HepG2 (cell line): ENCODE measurements at regions not wholly inside any gene's neighbourhood (a gene's known extent, or its start where the extent isn't known, plus 50 kb on each side); places are given as distances from the start of the nearest gene placed in this dataset.
A peak's percentile ranks its signal among the peaks of the same experiment; 100 is the strongest.

Source experiments
- ARNT2 ChIP-seq: sonication (generic); formaldehyde crosslinking; IDR thresholded peaks from 2 replicates; pipeline ENCODE4 v1.8.0; 2022; ENCODE audit warnings: mild to moderate bottlenecking, low read depth, missing genetic modification reagents, moderate library complexity
- CREM ChIP-seq, 2 experiments: sonication (generic) in 1 of 2; formaldehyde crosslinking in 1 of 2; IDR thresholded peaks; 2 replicates each; pipeline versions ENCODE4 v1.4.0 to v1.6.1; 2016 to 2020; ENCODE audit warnings: antibody characterized with exemption in 1 of 2, mild to moderate bottlenecking in 1 of 2, missing genetic modification reagents in 1 of 2
- FOXP1 ChIP-seq, 2 experiments: fragments of 450-650 bp in 1 of 2; IDR thresholded peaks; 2 replicates each; pipeline ENCODE4 v1.6.1; 2017 to 2018; ENCODE audit warnings: antibody characterized with exemption in 1 of 2
- HDAC2 ChIP-seq: sonication (generic); formaldehyde crosslinking; IDR thresholded peaks from 2 replicates; pipeline ENCODE4 v1.4.0; 2020; ENCODE audit warnings: missing genetic modification reagents
- HNF1A ChIP-seq, 2 experiments: sonication (generic) in 1 of 2; formaldehyde crosslinking in 1 of 2; IDR thresholded peaks; 2 replicates each; pipeline versions ENCODE4 v1.4.0 to v1.6.1; 2016 to 2020; ENCODE audit warnings: borderline replicate concordance in 1 of 2, low read depth in 1 of 2, mild to moderate bottlenecking in 1 of 2, missing genetic modification reagents in 1 of 2
- HNF4A ChIP-seq: sonication (generic); formaldehyde crosslinking; IDR thresholded peaks from 2 replicates; pipeline ENCODE4 v1.4.0; 2020; ENCODE audit warnings: missing genetic modification reagents
- MAFK ChIP-seq, 2 experiments: IDR thresholded peaks in 1 of 2; conservative IDR thresholded peaks in 1 of 2; 2 replicates each; pipeline ENCODE4 v1.6.1; 2011; ENCODE audit warnings: improper control_type of control experiment in 2 of 2, low read length in 2 of 2
- MEF2D ChIP-seq: sonication (generic); formaldehyde crosslinking; IDR thresholded peaks from 2 replicates; pipeline ENCODE4 v1.5.1; 2020; ENCODE audit warnings: mild to moderate bottlenecking, missing genetic modification reagents
- MIXL1 ChIP-seq: IDR thresholded peaks from 2 replicates; pipeline ENCODE4 v1.6.1; 2016
- NCOR1 ChIP-seq: fragments of 200-600 bp; sonication (generic); IDR thresholded peaks from 2 replicates; pipeline ENCODE4 v1.7.0; 2017; ENCODE audit warnings: antibody characterized with exemption, low read length, borderline replicate concordance
- NR2C2 ChIP-seq: sonication (generic); formaldehyde crosslinking; IDR thresholded peaks from 2 replicates; pipeline ENCODE4 v1.4.0; 2020; ENCODE audit warnings: missing genetic modification reagents, mild to moderate bottlenecking, moderate library complexity, borderline replicate concordance
- PAXIP1 ChIP-seq: sonication (generic); formaldehyde crosslinking; conservative IDR thresholded peaks from 2 replicates; pipeline ENCODE4 v1.4.0; 2020; ENCODE audit warnings: mild to moderate bottlenecking, missing genetic modification reagents, moderate library complexity
- PITX1 ChIP-seq: sonication (generic); formaldehyde crosslinking; IDR thresholded peaks from 2 replicates; pipeline ENCODE4 v1.5.1; 2020; ENCODE audit warnings: mild to moderate bottlenecking, missing genetic modification reagents
- POLR2AphosphoS5 ChIP-seq: IDR thresholded peaks from 2 replicates; pipeline ENCODE4 v1.6.1; 2012; ENCODE audit warnings: low read depth, low read length
- SALL1 ChIP-seq: sonication (generic); formaldehyde crosslinking; IDR thresholded peaks from 2 replicates; pipeline ENCODE4 v1.8.0; 2022; ENCODE audit warnings: mild to moderate bottlenecking, missing genetic modification reagents
- SAP130 ChIP-seq: IDR thresholded peaks from 2 replicates; pipeline ENCODE4 v1.6.1; 2016; ENCODE audit warnings: low read depth
- SOX13 ChIP-seq, 3 experiments: fragments of 450-650 bp in 1 of 3; sonication (generic) in 1 of 3; formaldehyde crosslinking in 1 of 3; IDR thresholded peaks in 2 of 3; conservative IDR thresholded peaks in 1 of 3; 2 replicates each; pipeline versions ENCODE4 v1.5.0 to v1.6.1; 2016 to 2020; ENCODE audit warnings: antibody characterized with exemption in 1 of 3, mild to moderate bottlenecking in 1 of 3, missing compliant biosample characterization in 1 of 3, missing genetic modification reagents in 1 of 3, moderate library complexity in 1 of 3
- THRA ChIP-seq: sonication (generic); formaldehyde crosslinking; IDR thresholded peaks from 2 replicates; pipeline ENCODE4 v1.4.0; 2020; ENCODE audit warnings: missing genetic modification reagents, borderline replicate concordance
- TRIM24 ChIP-seq: sonication (generic); formaldehyde crosslinking; IDR thresholded peaks from 2 replicates; pipeline ENCODE4 v1.8.0; 2022; ENCODE audit warnings: mild to moderate bottlenecking, missing genetic modification reagents
- ZNF263 ChIP-seq: sonication (generic); formaldehyde crosslinking; IDR thresholded peaks from 2 replicates; pipeline ENCODE4 v1.4.0; 2020; ENCODE audit warnings: missing genetic modification reagents
- ZNF331 ChIP-seq: sonication (generic); formaldehyde crosslinking; IDR thresholded peaks from 2 replicates; pipeline ENCODE4 v1.4.0; 2020; ENCODE audit warnings: missing genetic modification reagents
- ZNF709 ChIP-seq: sonication (generic); formaldehyde crosslinking; IDR thresholded peaks from 2 replicates; pipeline ENCODE4 v1.5.0; 2020; ENCODE audit warnings: mild to moderate bottlenecking, missing genetic modification reagents

GRCh38 chr3:43180027-43180426 is 74.1 kb upstream of the POMGNT2 start (continued):
- TF ChIP-seq NCOR1 (peak; percentile 58; the same call in 1 of the 2 replicates), SOX13 (IDR thresholded peaks at IDR 0.05) (no peak), SOX13 (CRISPR knock-in tag; conservative IDR thresholded peaks at IDR 0.05 in 1 of 2, IDR thresholded peaks at IDR 0.05 in 1 of 2) (peak in 1 of 2 experiments; percentile 73; a peak in 2 of 4 replicates), MAFK (conservative IDR thresholded peaks at IDR 0.05 in 1 of 2, IDR thresholded peaks at IDR 0.05 in 1 of 2; ENCODE audit: low read length in 2 of 2) (no peak), CREM (IDR thresholded peaks at IDR 0.05) (peak; percentile 46), CREM (CRISPR knock-in tag; IDR thresholded peaks at IDR 0.05) (no peak), POLR2AphosphoS5 (no peak), FOXP1 (IDR thresholded peaks at IDR 0.05) (no peak), FOXP1 (CRISPR knock-in tag; IDR thresholded peaks at IDR 0.05) (peak; percentile 77), THRA (CRISPR knock-in tag) (peak; percentile 94), NR2C2 (CRISPR knock-in tag) (peak; percentile 68; the same call in 1 of the 2 replicates), PAXIP1 (CRISPR knock-in tag) (peak; percentile 81), TRIM24 (CRISPR knock-in tag) (peak; percentile 78; the same call in 1 of the 2 replicates), ZNF263 (CRISPR knock-in tag) (no peak), ZNF331 (CRISPR knock-in tag) (peak; percentile 81; the same call in 1 of the 2 replicates), HNF4A (peak; percentile 63), SALL1 (peak; percentile 96), ZNF709 (CRISPR knock-in tag) (no peak), MEF2D (CRISPR knock-in tag) (peak; percentile 96), SAP130 (CRISPR knock-in tag) (peak; percentile 60; the same call in 1 of the 2 replicates), ARNT2 (CRISPR knock-in tag) (no peak), HNF1A (IDR thresholded peaks at IDR 0.05; ENCODE audit: low read depth) (no peak; the same call in 1 of the 2 replicates), HNF1A (CRISPR knock-in tag; IDR thresholded peaks at IDR 0.05; ENCODE audit: borderline replicate concordance) (no peak), HDAC2 (CRISPR knock-in tag) (peak; percentile 40; the same call in 1 of the 2 replicates), MIXL1 (CRISPR knock-in tag) (peak; percentile 83; the same call in 1 of the 2 replicates), PITX1 (peak; percentile 60)
